Adrenal gland (tissue), 9 donors: ENCODE measurements at regions not wholly inside any gene's neighbourhood (a gene's known extent, or its start where the extent isn't known, plus 50 kb on each side); places are given as distances from the start of the nearest gene placed in this dataset.

ENCODE experiments used
- DNase-seq, 7 donors: peaks; one replicate each; pipeline ENCODE4 v3.0.0-alpha.2; 2019 to 2020
- H3K27ac ChIP-seq, 5 donors: fragments of 200-600 bp; sonication (generic) in 4 of 5; 1 replicate in 3 of 5; 2 replicates in 2 of 5; pipeline versions ENCODE4 v1.5.1 to v1.8.0; 2016 to 2020; ENCODE audit warnings: mild to moderate bottlenecking in 1 of 5
- H3K27me3 ChIP-seq: fragments of 200-600 bp; 2 replicates; pipeline ENCODE4 v1.8.0; 2021
- H3K36me3 ChIP-seq, 2 donors: fragments of 200-600 bp; replicated peaks in 1 of 2; 1 replicate in 1 of 2; 2 replicates in 1 of 2; pipeline versions ENCODE4 v1.5.1 to v1.8.0; 2018 to 2022
- H3K4me1 ChIP-seq, 2 donors: fragments of 200-600 bp; replicated peaks in 1 of 2; 1 replicate in 1 of 2; 2 replicates in 1 of 2; pipeline versions ENCODE4 v1.5.1 to v1.8.0; 2018 to 2021
- H3K4me3 ChIP-seq, 4 donors: fragments of 200-600 bp; sonication (generic) in 3 of 4; one replicate each; pipeline ENCODE4 v1.5.1; 2016 to 2018
- H3K9me3 ChIP-seq, 3 donors: fragments of 200-600 bp; sonication (generic) in 1 of 3; replicated peaks in 1 of 3; 1 replicate in 2 of 3; 2 replicates in 1 of 3; pipeline versions ENCODE4 v1.5.1 to v1.8.0; 2016 to 2021
- CTCF ChIP-seq, 6 experiments: fragments of 450-650 bp in 4 of 6; fragments of 200-600 bp in 2 of 6; sonication (generic) in 1 of 6; IDR thresholded peaks; 1 replicate in 5 of 6; 2 replicates in 1 of 6; pipeline versions ENCODE4 v1.5.1 to v1.8.0; 2016 to 2021; ENCODE audit warnings: antibody characterized with exemption in 6 of 6, mild to moderate bottlenecking in 2 of 6, moderate library complexity in 1 of 6
- POLR2A ChIP-seq, 2 donors: fragments of 450-650 bp; IDR thresholded peaks; one replicate each; pipeline ENCODE4 v1.6.1; 2017; ENCODE audit warnings: antibody characterized with exemption in 2 of 2, mild to moderate bottlenecking in 2 of 2, moderate library complexity in 1 of 2
- WGBS, 4 donors: extraction: QIAGEN DNeasy Blood & Tissue Kit in 2 of 4; methylation state at CpG; one replicate each; pipeline versions ENCODE4 v1.1.5 to v1.1.7; 2013 to 2017; 5-methylcytosine and 5-hydroxymethylcytosine counted together
- intact Hi-C, 2 donors: fragments of 100-400 bp; cut with DNase I; formaldehyde crosslinking; loops; one replicate each; pipeline versions ENCODE4 v1.14.1 to v1.15.0; 2022 to 2023
- donor health status: healthy with polysubstance abuse.
- donor health status: Bipolar disorder and iron deficiency.
- donor health status: DM: yes; HTN: yes; CAD: no.
- donor health status: DM: no; HTN: no; CAD: no.
- donor health status: DM: no; HTN: no; CAD: no.

GRCh38 chr13:91058919-91059318 is 288.6 kb upstream of the MIR17HG start:
- no peaks in the 10 kb centered on the region for H3K27me3 ChIP-seq
- no peak overlapping the region for H3K4me3 ChIP-seq
- no peak for DNase-seq
- H3K36me3 ChIP-seq = no peaks in the 10 kb centered on the region
- intact Hi-C loops = no loop called here
- no peaks in the 10 kb centered on the region for H3K4me1 ChIP-seq
- no peak for TF ChIP-seq POLR2A (IDR thresholded peaks at IDR 0.05)
- TF ChIP-seq CTCF (IDR thresholded peaks at IDR 0.05) = no peak
- H3K27ac ChIP-seq = no peak overlapping the region
- no peaks in the 10 kb centered on the region for H3K9me3 ChIP-seq

- H3K27ac ChIP-seq = no peak overlapping the region
- no peaks in the 10 kb centered on the region for H3K27me3 ChIP-seq
- no peak overlapping the region for H3K4me3 ChIP-seq
- TF ChIP-seq POLR2A (IDR thresholded peaks at IDR 0.05) = no peak
- no peak for TF ChIP-seq CTCF (IDR thresholded peaks at IDR 0.05)
- H3K4me1 ChIP-seq = no peaks in the 10 kb centered on the region
- no peaks in the 10 kb centered on the region for H3K36me3 ChIP-seq
- intact Hi-C loops = no loop called here
- no peaks in the 10 kb centered on the region for H3K9me3 ChIP-seq
- no peak for DNase-seq
- WGBS, 4 donors = 58 to 74% (median 66%) methylated on average over 4 of the region's 4 CpGs
These were observed 280.7 kb upstream of the MIR17HG start for GRCh38 chr13:91066745-91067144.

DNA sequence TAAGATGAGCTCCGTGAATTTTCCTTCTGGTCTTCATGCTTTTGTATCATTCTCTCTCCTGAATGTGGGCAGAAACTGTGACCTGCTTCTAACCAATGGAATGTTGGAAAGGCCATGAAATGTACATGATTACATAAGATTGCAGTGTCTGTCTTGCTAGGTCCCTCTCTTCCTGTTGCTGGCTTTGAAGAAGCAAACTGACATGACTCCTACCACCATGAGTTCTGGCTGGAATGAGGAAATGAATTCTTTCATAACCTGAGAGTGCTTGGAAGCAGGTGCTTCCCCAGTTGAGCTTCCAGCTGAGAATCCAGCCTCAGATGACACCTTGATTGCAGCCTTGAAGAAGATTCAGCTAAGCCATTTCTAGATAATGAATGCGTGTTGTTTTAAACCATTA is 275.0 kb upstream of the MIR17HG start:
- Histone ChIP-seq H3K27me3 (no peaks in the 10 kb centered on the region), H3K4me3 (no peak overlapping the region)
- WGBS, 4 donors = 68 to 87% (median 78%) methylated on average over 2 of the region's 2 CpGs

GRCh38 chr13:91074091-91074490 is 273.4 kb upstream of the MIR17HG start:
- no peaks in the 10 kb centered on the region for H3K36me3 ChIP-seq
- no peaks in the 10 kb centered on the region for H3K4me1 ChIP-seq
- H3K9me3 ChIP-seq = no peaks in the 10 kb centered on the region
- TF ChIP-seq CTCF (IDR thresholded peaks at IDR 0.05) = no peak
- no peak for TF ChIP-seq POLR2A (IDR thresholded peaks at IDR 0.05)
- no peak for DNase-seq
- 49 to 87% (median 75%) methylated on average over 2 of the region's 2 CpGs for WGBS, 4 donors
- no peak overlapping the region for H3K4me3 ChIP-seq
- intact Hi-C loops = no loop called here
- H3K27ac ChIP-seq = no peak overlapping the region
- H3K27me3 ChIP-seq = no peaks in the 10 kb centered on the region

More for the DNA sequence above, 275.0 kb upstream of the MIR17HG start:
- Histone ChIP-seq H3K9me3 (no peaks in the 10 kb centered on the region), H3K36me3 (no peaks in the 10 kb centered on the region), H3K27ac (no peak overlapping the region), H3K4me1 (no peaks in the 10 kb centered on the region)
- no peak for DNase-seq
- intact Hi-C loops = no loop called here
- TF ChIP-seq CTCF (IDR thresholded peaks at IDR 0.05) = no peak
